Esophagus muscularis mucosa (tissue), 3 donors: ENCODE measurements at regions not wholly inside any gene's neighbourhood (a gene's known extent, or its start where the extent isn't known, plus 50 kb on each side); places are given as distances from the start of the nearest gene placed in this dataset.

ENCODE experiments used
- POLR2A ChIP-seq: fragments of 450-650 bp; IDR thresholded peaks from one replicate; pipeline ENCODE4 v1.6.1; 2017; ENCODE audit warnings: antibody characterized with exemption, moderate library complexity, mild to moderate bottlenecking, low read depth
- POLR2AphosphoS5 ChIP-seq, 2 donors: sonication (generic); formaldehyde crosslinking; IDR thresholded peaks; one replicate each; pipeline ENCODE4 v1.6.1; 2017; ENCODE audit warnings: antibody characterized with exemption in 2 of 2
- TF ChIP-seq, protein P1 (sequence below), 3 experiments: fragments of 200-600 bp in 2 of 3; fragments of 450-650 bp in 1 of 3; sonication (generic) in 2 of 3; IDR thresholded peaks; one replicate each; pipeline ENCODE4 v1.5.1; 2017 to 2019; ENCODE audit warnings: antibody characterized with exemption in 3 of 3, mild to moderate bottlenecking in 2 of 3, moderate library complexity in 1 of 3

DNA sequence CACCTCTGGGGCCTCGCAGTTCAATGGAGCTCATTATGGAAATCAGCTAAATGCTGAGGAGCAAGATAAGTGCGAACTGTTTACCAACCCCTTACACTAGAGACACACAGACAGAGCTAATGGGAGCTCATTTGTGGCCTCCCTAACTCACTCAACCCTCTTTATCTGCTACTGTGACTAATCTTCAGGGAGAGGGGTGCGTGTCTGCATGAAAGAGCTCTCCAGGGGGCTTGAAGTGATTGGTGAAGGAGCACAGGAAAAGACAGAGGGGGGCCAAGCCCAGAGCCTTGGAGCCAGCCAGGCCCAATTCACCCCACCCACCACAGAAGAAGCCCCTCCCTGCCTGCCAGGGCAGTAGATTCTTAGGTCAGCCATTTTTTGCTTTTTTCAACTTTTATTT is 466.8 kb upstream of the BRINP1 start:
- TF ChIP-seq POLR2A (no peak), POLR2AphosphoS5 (IDR thresholded peaks at IDR 0.05) (no peak)
- TF ChIP-seq, protein P1, sequence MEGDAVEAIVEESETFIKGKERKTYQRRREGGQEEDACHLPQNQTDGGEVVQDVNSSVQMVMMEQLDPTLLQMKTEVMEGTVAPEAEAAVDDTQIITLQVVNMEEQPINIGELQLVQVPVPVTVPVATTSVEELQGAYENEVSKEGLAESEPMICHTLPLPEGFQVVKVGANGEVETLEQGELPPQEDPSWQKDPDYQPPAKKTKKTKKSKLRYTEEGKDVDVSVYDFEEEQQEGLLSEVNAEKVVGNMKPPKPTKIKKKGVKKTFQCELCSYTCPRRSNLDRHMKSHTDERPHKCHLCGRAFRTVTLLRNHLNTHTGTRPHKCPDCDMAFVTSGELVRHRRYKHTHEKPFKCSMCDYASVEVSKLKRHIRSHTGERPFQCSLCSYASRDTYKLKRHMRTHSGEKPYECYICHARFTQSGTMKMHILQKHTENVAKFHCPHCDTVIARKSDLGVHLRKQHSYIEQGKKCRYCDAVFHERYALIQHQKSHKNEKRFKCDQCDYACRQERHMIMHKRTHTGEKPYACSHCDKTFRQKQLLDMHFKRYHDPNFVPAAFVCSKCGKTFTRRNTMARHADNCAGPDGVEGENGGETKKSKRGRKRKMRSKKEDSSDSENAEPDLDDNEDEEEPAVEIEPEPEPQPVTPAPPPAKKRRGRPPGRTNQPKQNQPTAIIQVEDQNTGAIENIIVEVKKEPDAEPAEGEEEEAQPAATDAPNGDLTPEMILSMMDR (IDR thresholded peaks at IDR 0.05): no peak
